ENCODE measurements at regions not wholly inside any gene's neighbourhood (a gene's known extent, or its start where the extent isn't known, plus 50 kb on each side); places are given as distances from the start of the nearest gene placed in this dataset.

DNA sequence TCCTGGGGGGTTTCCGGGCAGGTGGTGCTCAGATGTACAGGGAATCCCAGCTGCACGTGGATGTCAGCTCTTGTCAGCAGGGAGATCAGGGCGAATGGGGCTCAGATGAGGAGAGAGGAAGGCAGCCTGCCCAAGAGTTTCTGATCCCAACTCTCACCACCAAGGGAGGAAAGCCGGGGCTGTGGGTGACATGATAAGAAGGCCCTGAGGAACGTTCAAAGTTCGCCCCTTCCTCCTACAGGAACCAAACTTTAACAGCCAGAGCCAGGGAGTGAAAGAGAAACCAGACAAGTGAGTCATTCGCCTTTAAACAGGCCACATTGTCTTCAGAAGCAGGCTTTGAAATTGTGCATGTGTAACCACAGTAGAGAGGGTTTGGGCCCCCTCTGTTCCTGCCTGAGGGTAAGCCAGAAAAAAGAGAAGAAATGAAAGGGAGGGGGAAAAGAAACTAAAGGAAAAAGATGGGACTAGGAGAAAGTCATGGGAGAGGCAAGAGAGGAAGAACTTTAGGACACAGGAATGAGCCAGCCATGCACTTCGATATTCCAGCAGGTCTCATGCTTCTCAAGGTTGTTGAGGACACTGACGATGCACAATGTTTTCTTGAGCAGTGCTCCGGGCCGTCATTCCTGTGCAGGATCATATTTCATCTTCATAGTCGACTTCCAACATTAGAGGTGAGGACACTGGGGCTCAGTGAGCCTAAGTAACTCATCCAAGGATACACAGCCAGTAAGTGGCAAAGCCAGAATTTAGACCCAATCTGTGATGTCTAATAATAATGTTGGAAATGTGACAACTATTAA lies 691.4 kb upstream of the TBX3 start (continued):
- TF ChIP-seq, protein P1, sequence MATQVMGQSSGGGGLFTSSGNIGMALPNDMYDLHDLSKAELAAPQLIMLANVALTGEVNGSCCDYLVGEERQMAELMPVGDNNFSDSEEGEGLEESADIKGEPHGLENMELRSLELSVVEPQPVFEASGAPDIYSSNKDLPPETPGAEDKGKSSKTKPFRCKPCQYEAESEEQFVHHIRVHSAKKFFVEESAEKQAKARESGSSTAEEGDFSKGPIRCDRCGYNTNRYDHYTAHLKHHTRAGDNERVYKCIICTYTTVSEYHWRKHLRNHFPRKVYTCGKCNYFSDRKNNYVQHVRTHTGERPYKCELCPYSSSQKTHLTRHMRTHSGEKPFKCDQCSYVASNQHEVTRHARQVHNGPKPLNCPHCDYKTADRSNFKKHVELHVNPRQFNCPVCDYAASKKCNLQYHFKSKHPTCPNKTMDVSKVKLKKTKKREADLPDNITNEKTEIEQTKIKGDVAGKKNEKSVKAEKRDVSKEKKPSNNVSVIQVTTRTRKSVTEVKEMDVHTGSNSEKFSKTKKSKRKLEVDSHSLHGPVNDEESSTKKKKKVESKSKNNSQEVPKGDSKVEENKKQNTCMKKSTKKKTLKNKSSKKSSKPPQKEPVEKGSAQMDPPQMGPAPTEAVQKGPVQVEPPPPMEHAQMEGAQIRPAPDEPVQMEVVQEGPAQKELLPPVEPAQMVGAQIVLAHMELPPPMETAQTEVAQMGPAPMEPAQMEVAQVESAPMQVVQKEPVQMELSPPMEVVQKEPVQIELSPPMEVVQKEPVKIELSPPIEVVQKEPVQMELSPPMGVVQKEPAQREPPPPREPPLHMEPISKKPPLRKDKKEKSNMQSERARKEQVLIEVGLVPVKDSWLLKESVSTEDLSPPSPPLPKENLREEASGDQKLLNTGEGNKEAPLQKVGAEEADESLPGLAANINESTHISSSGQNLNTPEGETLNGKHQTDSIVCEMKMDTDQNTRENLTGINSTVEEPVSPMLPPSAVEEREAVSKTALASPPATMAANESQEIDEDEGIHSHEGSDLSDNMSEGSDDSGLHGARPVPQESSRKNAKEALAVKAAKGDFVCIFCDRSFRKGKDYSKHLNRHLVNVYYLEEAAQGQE (IDR thresholded peaks at IDR 0.05; ENCODE audit: low read depth, low read length), result no peak

DNA sequence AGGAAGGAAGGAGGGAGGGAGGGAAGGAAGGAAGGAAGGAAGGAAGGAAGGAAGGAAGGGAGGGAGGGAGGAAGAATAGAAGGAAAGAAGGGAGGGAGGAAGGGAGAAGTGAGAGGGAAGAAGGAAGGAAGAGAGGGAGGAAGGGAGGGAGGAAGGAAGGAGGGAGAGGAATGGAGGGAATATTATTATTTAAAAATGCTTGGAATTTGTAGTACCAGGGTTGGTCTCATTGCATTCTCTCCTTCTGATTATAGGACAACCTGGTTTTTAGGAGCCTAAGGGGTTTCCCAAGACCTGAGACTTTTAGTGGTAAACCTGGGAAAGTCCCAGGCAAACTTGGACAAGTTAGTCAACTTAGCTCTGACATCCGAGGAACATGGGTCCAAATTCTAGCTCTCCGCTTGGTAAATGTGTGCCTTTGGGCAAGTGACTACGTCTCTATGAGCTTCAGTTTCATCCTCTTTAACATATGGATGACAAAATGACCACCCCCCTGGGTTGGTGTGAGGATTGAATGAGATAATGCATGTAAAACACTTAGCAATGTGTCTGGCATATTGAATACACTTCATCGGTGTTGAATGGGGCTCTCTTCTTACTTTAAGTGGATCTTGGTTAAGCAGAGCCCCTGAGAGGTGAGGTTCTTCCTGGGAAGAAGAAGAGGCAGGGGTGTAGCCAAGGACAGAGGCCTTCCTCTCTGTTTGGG lies 690.7 kb upstream of the TBX3 start:
- TF ChIP-seq YY1 (IDR thresholded peaks at IDR 0.05; ENCODE audit: low read depth) (no peak), GATA2 (CRISPR knock-in tag; IDR thresholded peaks at IDR 0.05) (no peak), NFIC (IDR thresholded peaks at IDR 0.05; ENCODE audit: borderline replicate concordance) (no peak), CHD2 (IDR thresholded peaks at IDR 0.05; ENCODE audit: low read length, partially characterized antibody) (no peak), MEF2A (IDR thresholded peaks at IDR 0.05; ENCODE audit: borderline replicate concordance, low read depth) (no peak), RXRA (IDR thresholded peaks at IDR 0.05; ENCODE audit: borderline replicate concordance, low read depth) (no peak), EP300 (IDR thresholded peaks at IDR 0.05; ENCODE audit: borderline replicate concordance in 1 of 2, low read depth in 1 of 2, low read length in 1 of 2) (no peak), NRF1 (IDR thresholded peaks at IDR 0.05; ENCODE audit: low read depth, low read length) (no peak), FOXJ3 (CRISPR knock-in tag; IDR thresholded peaks at IDR 0.05) (no peak), RCOR1 (IDR thresholded peaks at IDR 0.05; ENCODE audit: low read length) (no peak)
- TF ChIP-seq, protein P2, sequence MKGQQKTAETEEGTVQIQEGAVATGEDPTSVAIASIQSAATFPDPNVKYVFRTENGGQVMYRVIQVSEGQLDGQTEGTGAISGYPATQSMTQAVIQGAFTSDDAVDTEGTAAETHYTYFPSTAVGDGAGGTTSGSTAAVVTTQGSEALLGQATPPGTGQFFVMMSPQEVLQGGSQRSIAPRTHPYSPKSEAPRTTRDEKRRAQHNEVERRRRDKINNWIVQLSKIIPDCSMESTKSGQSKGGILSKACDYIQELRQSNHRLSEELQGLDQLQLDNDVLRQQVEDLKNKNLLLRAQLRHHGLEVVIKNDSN (IDR thresholded peaks at IDR 0.05; ENCODE audit: borderline replicate concordance, low read depth), result no peak
- TF ChIP-seq, protein P3, sequence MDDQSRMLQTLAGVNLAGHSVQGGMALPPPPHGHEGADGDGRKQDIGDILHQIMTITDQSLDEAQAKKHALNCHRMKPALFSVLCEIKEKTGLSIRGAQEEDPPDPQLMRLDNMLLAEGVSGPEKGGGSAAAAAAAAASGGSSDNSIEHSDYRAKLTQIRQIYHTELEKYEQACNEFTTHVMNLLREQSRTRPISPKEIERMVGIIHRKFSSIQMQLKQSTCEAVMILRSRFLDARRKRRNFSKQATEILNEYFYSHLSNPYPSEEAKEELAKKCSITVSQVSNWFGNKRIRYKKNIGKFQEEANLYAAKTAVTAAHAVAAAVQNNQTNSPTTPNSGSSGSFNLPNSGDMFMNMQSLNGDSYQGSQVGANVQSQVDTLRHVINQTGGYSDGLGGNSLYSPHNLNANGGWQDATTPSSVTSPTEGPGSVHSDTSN (IDR thresholded peaks at IDR 0.05), result no peak
- TF ChIP-seq, protein P4, sequence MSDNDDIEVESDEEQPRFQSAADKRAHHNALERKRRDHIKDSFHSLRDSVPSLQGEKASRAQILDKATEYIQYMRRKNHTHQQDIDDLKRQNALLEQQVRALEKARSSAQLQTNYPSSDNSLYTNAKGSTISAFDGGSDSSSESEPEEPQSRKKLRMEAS (IDR thresholded peaks at IDR 0.05; ENCODE audit: low read depth), result no peak
- TF ChIP-seq, protein P5, sequence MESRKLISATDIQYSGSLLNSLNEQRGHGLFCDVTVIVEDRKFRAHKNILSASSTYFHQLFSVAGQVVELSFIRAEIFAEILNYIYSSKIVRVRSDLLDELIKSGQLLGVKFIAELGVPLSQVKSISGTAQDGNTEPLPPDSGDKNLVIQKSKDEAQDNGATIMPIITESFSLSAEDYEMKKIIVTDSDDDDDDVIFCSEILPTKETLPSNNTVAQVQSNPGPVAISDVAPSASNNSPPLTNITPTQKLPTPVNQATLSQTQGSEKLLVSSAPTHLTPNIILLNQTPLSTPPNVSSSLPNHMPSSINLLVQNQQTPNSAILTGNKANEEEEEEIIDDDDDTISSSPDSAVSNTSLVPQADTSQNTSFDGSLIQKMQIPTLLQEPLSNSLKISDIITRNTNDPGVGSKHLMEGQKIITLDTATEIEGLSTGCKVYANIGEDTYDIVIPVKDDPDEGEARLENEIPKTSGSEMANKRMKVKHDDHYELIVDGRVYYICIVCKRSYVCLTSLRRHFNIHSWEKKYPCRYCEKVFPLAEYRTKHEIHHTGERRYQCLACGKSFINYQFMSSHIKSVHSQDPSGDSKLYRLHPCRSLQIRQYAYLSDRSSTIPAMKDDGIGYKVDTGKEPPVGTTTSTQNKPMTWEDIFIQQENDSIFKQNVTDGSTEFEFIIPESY (IDR thresholded peaks at IDR 0.05; ENCODE audit: borderline replicate concordance, low read depth), result no peak
- peak overlapping the region; percentile 71; the same call in 1 of the 2 replicates for H2AFZ ChIP-seq (ENCODE audit: low read depth)
- H3K79me2 ChIP-seq (ENCODE audit: insufficient read depth), result no peaks in the 10 kb centered on the region
- WGBS (ENCODE audit: low lambda C conversion rate), result 86% methylated on average over 4 of the region's 4 CpGs
- H3K9ac ChIP-seq, result 0 out of 2 replicates have a peak overlapping the region, but pooled peaks have one; percentile 33
- no peak overlapping the region; a peak in 1 of 4 replicates for H3K27ac ChIP-seq (ENCODE audit: low read depth in 2 of 2, low read length in 1 of 2)
- H3K9me3 ChIP-seq, result no peaks in the 10 kb centered on the region
- no peak overlapping the region for H3K4me3 ChIP-seq (ENCODE audit: low read depth in 2 of 2, low read length in 1 of 2)
- peaks cover 6% of the 10 kb centered on the region for H3F3A ChIP-seq (replicated peaks; ENCODE audit: insufficient read depth)
- no peaks in the 10 kb centered on the region for H3K9me2 ChIP-seq
- ChIA-PET CTCF (no interaction called here), POLR2A (no interaction called here)
- H3K4me1 ChIP-seq (ENCODE audit: control insufficient read depth in 1 of 2, insufficient read depth in 2 of 2, low read depth in 1 of 2, low read length in 1 of 2), result peaks cover 5 to 14% of the 10 kb centered on the region in 2 experiments
- H3K36me3 ChIP-seq (replicated peaks in 1 of 2; ENCODE audit: control insufficient read depth in 1 of 2, insufficient read depth in 2 of 2, low read length in 1 of 2), result no peaks in the 10 kb centered on the region
- no peak for DNase-seq
- no peaks in the 10 kb centered on the region for H4K20me1 ChIP-seq (ENCODE audit: insufficient read depth)
- H3K4me2 ChIP-seq, result peak overlapping the region; percentile 62; the same call in 1 of the 2 replicates
- no peaks in the 10 kb centered on the region for H3K27me3 ChIP-seq (ENCODE audit: insufficient read depth)

Data from SK-N-SH (cell line).